HEK293 (cell line): ENCODE measurements at regions not wholly inside any gene's neighbourhood (a gene's known extent, or its start where the extent isn't known, plus 50 kb on each side); places are given as distances from the start of the nearest gene placed in this dataset.

Experiments
- CTCF ChIA-PET: fragments of 350-600 bp; formaldehyde crosslinking; extraction: SDS; loops from one replicate; lab custom pipeline; 2021; ENCODE audit warnings: antibody characterized with exemption; lab: Yijun Ruan, JAX
- POLR2A ChIA-PET: fragments of 300-600 bp; formaldehyde crosslinking; extraction: SDS; loops from one replicate; lab custom pipeline; 2020; ENCODE audit warnings: antibody characterized with exemption, inconsistent platforms; lab: Yijun Ruan, JAX
- H3K27ac ChIP-seq: fragments of 200-500 bp; sonication (Bioruptor generic); 2 replicates; pipeline ENCODE4 v1.5.1; 2014; ENCODE audit warnings: low read depth, low read length, control low read depth, inconsistent platforms; ENCODE audit errors: extremely low read depth
- H3K36me3 ChIP-seq, 2 experiments: fragments of 200-500 bp in 1 of 2; sonication (Bioruptor generic) in 1 of 2; 1 replicate in 1 of 2; 2 replicates in 1 of 2; pipeline ENCODE4 v1.5.1; 2014 to 2017; ENCODE audit warnings: inconsistent platforms in 2 of 2, low read length in 2 of 2; ENCODE audit not compliant: control insufficient read depth in 2 of 2, insufficient read depth in 1 of 2
- H3K4me1 ChIP-seq: fragments of 200-500 bp; sonication (Bioruptor generic); 2 replicates; pipeline ENCODE4 v1.5.1; 2014; ENCODE audit warnings: mild to moderate bottlenecking, low read length, inconsistent platforms; ENCODE audit not compliant: control insufficient read depth, insufficient read depth
- H3K4me3 ChIP-seq: 2 replicates; pipeline ENCODE4 v1.5.1; 2011; ENCODE audit warnings: low read depth, mild to moderate bottlenecking, control low read depth, low read length, moderate library complexity
- H3K9me3 ChIP-seq: fragments of 200-500 bp; sonication (Bioruptor generic); 2 replicates; pipeline ENCODE4 v1.5.1; 2014; ENCODE audit warnings: low read depth, low read length, inconsistent platforms; ENCODE audit not compliant: control insufficient read depth, insufficient read depth
- GLIS1 ChIP-seq: fragments of 450-650 bp; formaldehyde crosslinking; IDR thresholded peaks from 2 replicates; pipeline ENCODE4 v1.5.1; 2016; ENCODE audit warnings: missing biosample characterization, missing genetic modification characterization
- GLIS2 ChIP-seq: fragments of 450-650 bp; formaldehyde crosslinking; IDR thresholded peaks from 2 replicates; pipeline ENCODE4 v1.5.1; 2016; ENCODE audit warnings: missing biosample characterization, missing genetic modification characterization
- HOXC10 ChIP-seq: sonication (generic); formaldehyde crosslinking; IDR thresholded peaks from 2 replicates; pipeline ENCODE4 v1.8.1; 2023; ENCODE audit warnings: mild to moderate bottlenecking, missing genetic modification reagents
- KLF7 ChIP-seq: fragments of 450-650 bp; formaldehyde crosslinking; IDR thresholded peaks from 2 replicates; pipeline ENCODE4 v1.5.1; 2016; ENCODE audit warnings: missing biosample characterization, missing genetic modification characterization, borderline replicate concordance
- MYNN ChIP-seq: fragments of 450-650 bp; formaldehyde crosslinking; IDR thresholded peaks from 2 replicates; pipeline ENCODE4 v1.5.1; 2016; ENCODE audit warnings: missing biosample characterization, missing genetic modification characterization, borderline replicate concordance
- PRDM1 ChIP-seq: fragments of 450-650 bp; formaldehyde crosslinking; IDR thresholded peaks from 2 replicates; pipeline ENCODE4; 2016; ENCODE audit warnings: missing biosample characterization, missing genetic modification characterization
- SALL2 ChIP-seq: fragments of 450-650 bp; formaldehyde crosslinking; IDR thresholded peaks from 2 replicates; pipeline ENCODE4 v1.5.0; 2017; ENCODE audit warnings: missing biosample characterization, mild to moderate bottlenecking, missing genetic modification characterization, borderline replicate concordance
- YY1 ChIP-seq: fragments of 450-650 bp; formaldehyde crosslinking; IDR thresholded peaks from 2 replicates; pipeline ENCODE4 v1.5.1; 2018; ENCODE audit warnings: missing biosample characterization, missing genetic modification characterization
- ZBTB20 ChIP-seq: fragments of 450-650 bp; formaldehyde crosslinking; IDR thresholded peaks from 2 replicates; pipeline ENCODE4 v1.5.1; 2016; ENCODE audit warnings: missing biosample characterization, missing genetic modification characterization
- ZBTB7A ChIP-seq: fragments of 450-650 bp; formaldehyde crosslinking; IDR thresholded peaks from 2 replicates; pipeline ENCODE4 v1.5.1; 2016; ENCODE audit warnings: low read depth, missing biosample characterization, missing genetic modification characterization
- ZFP41 ChIP-seq: fragments of 450-650 bp; formaldehyde crosslinking; IDR thresholded peaks from 2 replicates; pipeline ENCODE4 v1.5.1; 2016; ENCODE audit warnings: missing biosample characterization, missing genetic modification characterization, borderline replicate concordance
- ZNF138 ChIP-seq: fragments of 450-650 bp; formaldehyde crosslinking; IDR thresholded peaks from 2 replicates; pipeline ENCODE4 v1.5.1; 2016; ENCODE audit warnings: missing biosample characterization, missing genetic modification characterization, borderline replicate concordance
- ZNF16 ChIP-seq: fragments of 450-650 bp; formaldehyde crosslinking; IDR thresholded peaks from 2 replicates; pipeline ENCODE4 v1.5.1; 2016; ENCODE audit warnings: low read depth, missing biosample characterization, missing genetic modification characterization
- ZNF354C ChIP-seq: fragments of 450-650 bp; formaldehyde crosslinking; IDR thresholded peaks from 2 replicates; pipeline ENCODE4 v1.5.1; 2016; ENCODE audit warnings: missing biosample characterization, missing genetic modification characterization, low read depth, borderline replicate concordance
- ZNF366 ChIP-seq: fragments of 450-650 bp; formaldehyde crosslinking; conservative IDR thresholded peaks from 2 replicates; pipeline ENCODE4 v1.5.1; 2016; ENCODE audit warnings: missing biosample characterization, missing genetic modification characterization
- ZNF596 ChIP-seq: fragments of 450-650 bp; IDR thresholded peaks from 2 replicates; pipeline ENCODE4 v1.5.0; 2018; ENCODE audit warnings: missing biosample characterization, mild to moderate bottlenecking, missing genetic modification characterization, moderate library complexity
- ZNF629 ChIP-seq: fragments of 450-650 bp; formaldehyde crosslinking; IDR thresholded peaks from 2 replicates; pipeline ENCODE4 v1.5.1; 2017; ENCODE audit warnings: missing biosample characterization, missing genetic modification characterization
- ZNF658 ChIP-seq: fragments of 450-650 bp; formaldehyde crosslinking; IDR thresholded peaks from 2 replicates; pipeline ENCODE4; 2016; ENCODE audit warnings: missing biosample characterization, missing genetic modification characterization
- ZNF707 ChIP-seq: fragments of 450-650 bp; formaldehyde crosslinking; IDR thresholded peaks from 2 replicates; pipeline ENCODE4 v1.5.1; 2016; ENCODE audit warnings: missing biosample characterization, missing genetic modification characterization
- ZNF76 ChIP-seq: fragments of 450-650 bp; formaldehyde crosslinking; IDR thresholded peaks from 2 replicates; pipeline ENCODE4; 2016; ENCODE audit warnings: low read depth, missing biosample characterization, missing genetic modification characterization, borderline replicate concordance
- ZNF776 ChIP-seq: fragments of 450-650 bp; formaldehyde crosslinking; IDR thresholded peaks from 2 replicates; pipeline ENCODE4 v1.5.0; 2017; ENCODE audit warnings: missing biosample characterization, missing genetic modification characterization, borderline replicate concordance
- ZSCAN30 ChIP-seq: fragments of 450-650 bp; IDR thresholded peaks from 2 replicates; pipeline ENCODE4 v1.5.1; 2018; ENCODE audit warnings: missing biosample characterization, mild to moderate bottlenecking, missing genetic modification characterization, moderate library complexity
- TF ChIP-seq, protein P1 (sequence below): fragments of 450-650 bp; formaldehyde crosslinking; IDR thresholded peaks from 2 replicates; pipeline ENCODE4 v1.5.1; 2016; ENCODE audit warnings: missing biosample characterization, missing genetic modification characterization, borderline replicate concordance
- TF ChIP-seq, protein P2 (sequence below): fragments of 450-650 bp; formaldehyde crosslinking; IDR thresholded peaks from 2 replicates; pipeline ENCODE4 v1.5.1; 2017; ENCODE audit warnings: missing biosample characterization, missing genetic modification characterization
- TF ChIP-seq, protein P3 (sequence below): IDR thresholded peaks from 2 replicates; pipeline ENCODE4 v1.6.1; 2011; ENCODE audit warnings: mild to moderate bottlenecking, low read depth, low read length, borderline replicate concordance
- TF ChIP-seq, protein P4 (sequence below): fragments of 450-650 bp; formaldehyde crosslinking; IDR thresholded peaks from 2 replicates; pipeline ENCODE4; 2016; ENCODE audit warnings: missing biosample characterization, missing genetic modification characterization

DNA sequence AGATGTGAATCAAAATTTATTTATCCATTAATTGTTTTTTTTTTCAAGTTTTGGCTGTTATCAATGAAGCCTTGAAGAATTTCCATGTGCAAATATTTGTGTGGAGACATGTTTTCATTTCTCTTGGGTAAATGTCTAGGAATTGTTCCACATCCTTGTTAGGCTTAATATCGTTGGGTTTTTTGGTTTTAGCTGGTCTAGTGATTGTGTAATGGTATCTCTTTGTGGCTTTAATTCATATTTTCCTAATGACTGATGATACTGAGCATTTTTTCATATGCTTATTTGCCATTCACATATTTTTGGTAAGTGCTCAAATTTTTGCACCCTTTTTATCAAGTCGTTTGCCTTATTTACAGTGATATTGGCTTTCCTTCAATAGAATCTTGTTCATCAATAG, 250.3 kb upstream of the EPHA4 start:
- Histone ChIP-seq H3K27ac (no peak overlapping the region), H3K4me3 (no peak overlapping the region), H3K36me3 (no peaks in the 10 kb centered on the region), H3K9me3 (no peaks in the 10 kb centered on the region), H3K4me1 (peaks cover 2% of the 10 kb centered on the region; the same call in 1 of the 2 replicates)
- TF ChIP-seq ZNF596 (tag by site-specific recombination) (no peak), HOXC10 (no peak), ZNF354C (tag by site-specific recombination) (no peak), ZNF16 (tag by site-specific recombination) (no peak), KLF7 (tag by site-specific recombination) (no peak), ZNF138 (tag by site-specific recombination) (no peak), YY1 (tag by site-specific recombination) (no peak), ZNF366 (no peak), ZNF76 (tag by site-specific recombination) (no peak), GLIS2 (tag by site-specific recombination) (no peak), ZBTB20 (tag by site-specific recombination) (no peak), ZNF707 (tag by site-specific recombination) (no peak), ZFP41 (no peak), ZNF629 (tag by site-specific recombination) (no peak), ZNF776 (tag by site-specific recombination) (no peak), ZBTB7A (no peak), PRDM1 (tag by site-specific recombination) (no peak)
- TF ChIP-seq, protein P1, sequence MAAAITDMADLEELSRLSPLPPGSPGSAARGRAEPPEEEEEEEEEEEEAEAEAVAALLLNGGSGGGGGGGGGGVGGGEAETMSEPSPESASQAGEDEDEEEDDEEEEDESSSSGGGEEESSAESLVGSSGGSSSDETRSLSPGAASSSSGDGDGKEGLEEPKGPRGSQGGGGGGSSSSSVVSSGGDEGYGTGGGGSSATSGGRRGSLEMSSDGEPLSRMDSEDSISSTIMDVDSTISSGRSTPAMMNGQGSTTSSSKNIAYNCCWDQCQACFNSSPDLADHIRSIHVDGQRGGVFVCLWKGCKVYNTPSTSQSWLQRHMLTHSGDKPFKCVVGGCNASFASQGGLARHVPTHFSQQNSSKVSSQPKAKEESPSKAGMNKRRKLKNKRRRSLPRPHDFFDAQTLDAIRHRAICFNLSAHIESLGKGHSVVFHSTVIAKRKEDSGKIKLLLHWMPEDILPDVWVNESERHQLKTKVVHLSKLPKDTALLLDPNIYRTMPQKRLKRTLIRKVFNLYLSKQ, result no peak
- TF ChIP-seq, protein P2, sequence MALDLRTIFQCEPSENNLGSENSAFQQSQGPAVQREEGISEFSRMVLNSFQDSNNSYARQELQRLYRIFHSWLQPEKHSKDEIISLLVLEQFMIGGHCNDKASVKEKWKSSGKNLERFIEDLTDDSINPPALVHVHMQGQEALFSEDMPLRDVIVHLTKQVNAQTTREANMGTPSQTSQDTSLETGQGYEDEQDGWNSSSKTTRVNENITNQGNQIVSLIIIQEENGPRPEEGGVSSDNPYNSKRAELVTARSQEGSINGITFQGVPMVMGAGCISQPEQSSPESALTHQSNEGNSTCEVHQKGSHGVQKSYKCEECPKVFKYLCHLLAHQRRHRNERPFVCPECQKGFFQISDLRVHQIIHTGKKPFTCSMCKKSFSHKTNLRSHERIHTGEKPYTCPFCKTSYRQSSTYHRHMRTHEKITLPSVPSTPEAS (tag by site-specific recombination), result no peak
- TF ChIP-seq, protein P3, sequence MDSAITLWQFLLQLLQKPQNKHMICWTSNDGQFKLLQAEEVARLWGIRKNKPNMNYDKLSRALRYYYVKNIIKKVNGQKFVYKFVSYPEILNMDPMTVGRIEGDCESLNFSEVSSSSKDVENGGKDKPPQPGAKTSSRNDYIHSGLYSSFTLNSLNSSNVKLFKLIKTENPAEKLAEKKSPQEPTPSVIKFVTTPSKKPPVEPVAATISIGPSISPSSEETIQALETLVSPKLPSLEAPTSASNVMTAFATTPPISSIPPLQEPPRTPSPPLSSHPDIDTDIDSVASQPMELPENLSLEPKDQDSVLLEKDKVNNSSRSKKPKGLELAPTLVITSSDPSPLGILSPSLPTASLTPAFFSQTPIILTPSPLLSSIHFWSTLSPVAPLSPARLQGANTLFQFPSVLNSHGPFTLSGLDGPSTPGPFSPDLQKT, result no peak
- POLR2A ChIA-PET, result no interaction called here
- CTCF ChIA-PET, result no interaction called here

DNA sequence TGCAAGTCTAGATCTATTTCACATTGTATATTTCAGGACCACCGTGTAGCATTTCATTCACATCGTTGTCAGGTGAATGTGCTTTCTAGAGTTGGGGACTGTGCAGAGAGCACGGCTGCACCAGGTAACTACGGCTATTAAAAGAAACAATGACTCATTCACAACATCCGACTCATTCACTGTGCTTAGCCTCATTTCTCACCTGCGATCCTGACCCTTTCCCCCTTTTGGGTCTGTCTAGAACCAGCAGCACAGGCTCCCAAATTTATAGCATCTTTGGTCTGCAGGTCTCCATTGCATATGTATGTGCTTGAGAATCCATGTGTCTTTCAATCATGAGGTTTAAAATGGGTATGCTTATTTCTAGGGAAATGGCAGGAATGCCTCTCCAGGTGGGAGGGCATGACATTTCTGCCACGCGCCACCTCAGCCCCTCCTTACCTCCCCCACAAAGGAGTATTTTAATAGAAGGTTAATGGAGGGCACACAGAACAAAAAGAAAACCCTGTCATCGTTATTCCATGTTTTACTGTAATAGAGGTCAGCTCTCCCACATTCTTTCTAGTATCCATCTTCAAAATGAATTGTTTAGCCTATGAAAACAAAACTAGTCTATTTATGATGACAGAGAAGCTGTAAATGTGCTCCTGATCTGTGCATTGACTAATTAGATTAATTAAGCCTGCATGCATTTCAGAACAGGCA, 246.7 kb upstream of the EPHA4 start:
- CTCF ChIA-PET, result no interaction called here
- H3K9me3 ChIP-seq, result no peaks in the 10 kb centered on the region
- peaks cover 2% of the 10 kb centered on the region; the same call in 1 of the 2 replicates for H3K4me1 ChIP-seq
- no peak overlapping the region for H3K27ac ChIP-seq
- POLR2A ChIA-PET, result no interaction called here
- no peak overlapping the region for H3K4me3 ChIP-seq
- H3K36me3 ChIP-seq, result no peaks in the 10 kb centered on the region
- no peak for TF ChIP-seq SALL2
- TF ChIP-seq ZNF658 (tag by site-specific recombination), result no peak
- TF ChIP-seq, protein P4, sequence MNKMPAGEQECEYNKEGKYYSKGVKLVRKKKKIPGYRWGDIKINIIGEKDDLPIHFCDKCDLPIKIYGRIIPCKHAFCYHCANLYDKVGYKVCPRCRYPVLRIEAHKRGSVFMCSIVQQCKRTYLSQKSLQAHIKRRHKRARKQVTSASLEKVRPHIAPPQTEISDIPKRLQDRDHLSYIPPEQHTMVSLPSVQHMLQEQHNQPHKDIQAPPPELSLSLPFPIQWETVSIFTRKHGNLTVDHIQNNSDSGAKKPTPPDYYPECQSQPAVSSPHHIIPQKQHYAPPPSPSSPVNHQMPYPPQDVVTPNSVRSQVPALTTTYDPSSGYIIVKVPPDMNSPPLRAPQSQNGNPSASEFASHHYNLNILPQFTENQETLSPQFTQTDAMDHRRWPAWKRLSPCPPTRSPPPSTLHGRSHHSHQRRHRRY (tag by site-specific recombination), result no peak
- TF ChIP-seq GLIS1, result no peak; the same call in 1 of the 2 replicates
- no peak for TF ChIP-seq ZSCAN30 (tag by site-specific recombination)
- no peak for TF ChIP-seq MYNN (tag by site-specific recombination)
